CD4-positive, alpha-beta T cell treated with Interleukin-12 subunit alpha and Interleukin-12 subunit beta, for 1 hour (primary cell): ENCODE measurements at regions not wholly inside any gene's neighbourhood (a gene's known extent, or its start where the extent isn't known, plus 50 kb on each side); places are given as distances from the start of the nearest gene placed in this dataset.

Experiments used
- DNase-seq: peaks from one replicate; pipeline ENCODE4 v3.0.0-alpha.2; 2020

DNA sequence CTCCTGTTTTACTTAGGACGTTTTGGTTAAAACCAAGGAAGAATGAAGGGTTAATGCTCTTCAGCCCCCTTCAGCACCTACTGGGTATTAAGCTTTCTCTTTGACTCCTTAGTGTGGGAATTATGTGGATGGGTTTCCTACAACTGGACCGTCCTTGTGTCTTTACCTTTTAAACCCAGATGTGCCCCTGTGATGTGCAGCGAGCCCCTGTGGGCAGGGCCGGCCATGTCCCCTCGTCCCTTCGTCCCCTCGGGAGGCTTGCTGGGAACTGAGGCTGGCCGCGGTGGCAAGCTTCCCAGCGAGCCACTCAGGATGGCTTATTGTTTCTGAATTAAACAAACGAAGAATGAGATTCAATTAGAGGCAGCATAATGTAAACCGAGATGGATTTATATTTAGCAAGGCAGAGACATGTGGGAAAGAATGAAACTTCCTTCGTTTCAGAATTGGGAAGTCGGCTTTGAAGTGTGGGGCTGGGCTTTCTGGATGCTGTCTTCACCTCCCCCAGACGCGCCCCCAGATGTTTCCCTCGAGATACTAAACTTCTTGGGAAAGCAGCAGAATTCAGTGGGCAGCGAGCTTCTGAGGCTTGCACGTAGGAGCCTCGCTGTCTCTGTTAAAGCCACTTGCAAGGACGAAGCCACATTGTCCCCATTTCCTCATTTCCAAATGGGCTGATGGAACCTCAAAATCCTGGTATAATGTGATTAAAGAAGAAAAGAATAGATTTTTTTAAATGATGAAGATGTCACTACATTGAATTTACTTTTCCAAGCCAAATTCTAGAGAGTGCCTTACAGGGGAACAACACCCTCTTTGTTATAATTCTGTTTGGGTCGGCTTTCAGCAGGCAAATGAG is 146.0 kb downstream of the VAPA start:
- no peak for DNase-seq

GRCh38 chr18:10060469-10060782 is 146.6 kb downstream of the VAPA start:
- DNase-seq: no peak

GRCh38 chr18:10060841-10061240 is 147.0 kb downstream of the VAPA start:
- no peak for DNase-seq

DNA sequence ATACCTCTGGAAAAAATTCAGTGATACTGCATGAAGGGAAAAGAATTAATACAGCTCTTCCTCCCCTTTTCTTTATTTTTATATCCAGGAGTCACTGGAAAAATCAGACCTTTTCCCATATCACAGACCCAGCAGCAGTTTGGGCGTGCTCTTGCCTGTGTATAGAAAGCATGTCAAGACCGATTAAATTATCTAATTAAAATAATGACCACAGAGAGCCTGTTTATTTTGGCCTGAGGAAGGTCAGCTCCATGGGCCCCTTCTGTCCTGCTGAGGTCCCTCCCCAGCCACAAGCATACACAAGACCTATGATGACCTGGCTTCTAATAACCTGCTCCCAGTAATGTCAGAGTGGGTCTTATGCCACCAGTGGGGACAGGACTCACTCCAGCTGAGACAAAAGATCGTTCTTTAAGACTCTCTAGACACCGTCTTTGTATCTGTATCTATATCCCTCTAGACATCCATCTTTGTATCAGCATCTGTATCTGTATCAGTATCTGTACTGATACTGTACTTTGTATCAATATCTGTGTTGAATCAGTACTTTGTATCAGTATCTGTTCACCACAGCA is 147.8 kb downstream of the VAPA start:
- DNase-seq: no peak

- no peak for DNase-seq
Measured at GRCh38 chr18:10062302-10063300, 148.8 kb downstream of the VAPA start.

DNA sequence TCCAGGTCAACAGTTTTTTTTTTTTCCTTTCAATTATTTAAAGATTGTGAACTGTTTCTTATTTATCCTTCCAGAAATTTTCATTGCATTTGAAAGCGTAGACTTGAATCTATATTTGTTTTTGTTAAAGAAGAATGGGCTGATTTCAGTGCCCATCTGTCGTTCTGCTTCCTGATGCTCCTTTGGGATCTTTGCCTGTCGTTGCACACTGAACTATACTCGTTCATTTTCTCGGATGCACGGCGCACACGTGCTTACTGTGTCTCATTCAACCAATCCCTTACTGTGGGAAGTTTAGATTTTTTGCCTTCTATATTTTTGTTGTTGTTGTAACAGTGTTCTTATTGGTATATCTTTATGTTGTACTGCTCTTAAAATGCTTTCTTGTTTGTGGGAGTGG is 149.7 kb downstream of the VAPA start:
- no peak for DNase-seq

GRCh38 chr18:10064267-10064666 is 150.5 kb downstream of the VAPA start:
- no peak for DNase-seq

GRCh38 chr18:10065296-10065695 is 151.5 kb downstream of the VAPA start:
- DNase-seq: no peak

- DNase-seq: no peak
Measured at GRCh38 chr18:10067670-10068659, 154.1 kb downstream of the VAPA start.

GRCh38 chr18:10068766-10069567 is 155.2 kb downstream of the VAPA start:
- DNase-seq: no peak

GRCh38 chr18:10070561-10071000 is 156.8 kb downstream of the VAPA start:
- DNase-seq: no peak

- no peak for DNase-seq
Measured at GRCh38 chr18:10072671-10073175, 158.9 kb downstream of the VAPA start.

DNA sequence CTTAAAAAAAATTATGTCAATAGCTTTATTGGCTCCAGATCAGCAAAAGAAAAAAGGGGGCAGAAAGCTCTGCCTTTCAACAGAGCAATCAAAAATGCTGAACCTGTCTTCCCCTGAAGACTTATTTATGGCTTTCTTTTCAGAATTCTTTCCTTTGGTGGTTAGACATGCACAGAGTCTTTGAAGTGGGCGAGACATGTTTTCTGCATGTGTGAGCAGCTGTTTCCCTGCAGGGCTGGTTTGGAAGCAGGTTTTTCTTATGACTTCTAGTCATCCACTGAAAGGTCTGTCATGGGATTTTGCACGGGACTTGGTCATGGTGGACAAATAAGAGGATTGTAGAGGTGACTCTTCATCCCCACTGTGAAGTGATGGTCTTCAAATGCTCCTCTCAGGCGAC is 160.3 kb downstream of the VAPA start:
- no peak for DNase-seq

DNA sequence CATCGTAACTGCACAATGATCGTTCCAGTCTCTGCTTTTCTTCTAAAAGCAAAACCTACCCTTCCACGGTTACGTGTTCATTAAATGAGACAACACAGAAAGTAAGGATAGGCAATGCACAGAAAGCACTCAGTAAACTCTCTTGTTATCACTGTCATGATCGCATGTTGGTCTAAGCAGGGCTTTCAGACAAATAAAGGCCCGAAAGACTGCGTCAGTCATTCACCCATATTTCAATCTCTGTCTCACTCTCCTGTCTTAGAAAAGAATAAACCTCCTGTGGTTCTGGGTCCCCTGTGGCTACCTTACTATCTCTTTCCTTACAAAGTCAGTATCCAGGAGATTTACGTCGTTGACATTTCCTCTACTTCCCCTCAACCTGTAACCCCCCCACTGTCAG is 160.9 kb downstream of the VAPA start:
- no peak for DNase-seq

GRCh38 chr18:10076502-10077030 is 162.8 kb downstream of the VAPA start:
- no peak for DNase-seq

DNA sequence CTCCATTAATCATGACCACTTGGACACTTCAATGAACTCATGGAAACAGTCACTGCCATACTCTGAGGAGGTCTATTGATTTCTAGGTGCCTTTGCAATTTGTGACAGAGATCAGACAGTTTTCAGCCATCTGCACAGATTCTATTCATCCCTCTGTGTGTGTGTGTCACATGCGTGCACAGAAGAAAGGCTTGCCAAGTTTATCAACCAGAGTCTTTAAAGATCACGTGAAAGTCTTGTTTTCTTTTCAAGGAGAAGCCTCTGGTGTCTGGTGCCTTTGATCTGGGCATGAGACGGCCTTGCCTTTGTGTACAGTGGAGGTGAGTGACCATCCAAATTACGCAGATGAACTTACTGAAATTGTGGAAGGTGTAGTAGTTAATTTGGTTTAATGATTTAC is 164.2 kb downstream of the VAPA start:
- DNase-seq: no peak

- DNase-seq: no peak
Measured at GRCh38 chr18:10080372-10080771, 166.6 kb downstream of the VAPA start.

DNA sequence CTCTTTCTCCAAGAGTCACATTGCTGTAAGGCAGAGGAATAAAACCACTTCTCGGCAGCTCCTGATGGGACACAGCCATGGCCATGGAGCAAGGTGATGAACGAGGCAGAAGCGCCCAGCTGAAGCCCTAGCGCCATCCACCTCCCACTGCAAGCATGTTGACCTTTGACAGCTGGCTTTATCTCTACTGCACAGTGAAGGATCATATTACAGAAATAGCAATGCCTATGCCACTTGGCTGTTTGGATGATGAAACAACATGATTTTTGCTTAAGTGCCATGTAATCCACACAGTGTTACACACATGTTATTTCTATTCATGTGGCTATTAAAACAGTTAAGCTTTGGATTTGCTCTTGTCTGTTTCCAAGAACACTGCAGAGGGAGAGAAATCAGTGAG is 167.7 kb downstream of the VAPA start:
- DNase-seq: no peak

- no peak for DNase-seq
Measured at GRCh38 chr18:10085416-10085815, 171.6 kb downstream of the VAPA start.

DNA sequence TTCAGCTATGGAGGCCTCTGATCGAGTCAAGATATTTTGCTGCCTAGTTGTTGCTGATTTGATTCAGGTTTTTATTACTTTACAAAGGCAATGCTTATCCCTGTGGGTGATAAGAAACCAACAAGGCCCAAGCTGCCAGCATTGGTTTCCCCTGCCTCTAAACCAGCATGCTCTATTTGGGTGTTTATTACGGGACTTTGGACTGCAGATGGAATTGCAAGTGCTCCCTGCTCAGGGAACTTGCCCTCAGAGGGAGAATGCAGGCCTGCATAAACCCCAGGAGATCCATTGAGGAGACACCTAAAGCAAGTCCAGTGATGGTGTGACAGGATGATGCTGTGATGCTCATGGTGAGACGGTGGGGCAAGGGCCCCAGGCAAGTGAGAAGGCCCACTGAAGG is 172.1 kb downstream of the VAPA start:
- no peak for DNase-seq
